ENCODE measurements at regions not wholly inside any gene's neighbourhood (a gene's known extent, or its start where the extent isn't known, plus 50 kb on each side); places are given as distances from the start of the nearest gene placed in this dataset.

DNA sequence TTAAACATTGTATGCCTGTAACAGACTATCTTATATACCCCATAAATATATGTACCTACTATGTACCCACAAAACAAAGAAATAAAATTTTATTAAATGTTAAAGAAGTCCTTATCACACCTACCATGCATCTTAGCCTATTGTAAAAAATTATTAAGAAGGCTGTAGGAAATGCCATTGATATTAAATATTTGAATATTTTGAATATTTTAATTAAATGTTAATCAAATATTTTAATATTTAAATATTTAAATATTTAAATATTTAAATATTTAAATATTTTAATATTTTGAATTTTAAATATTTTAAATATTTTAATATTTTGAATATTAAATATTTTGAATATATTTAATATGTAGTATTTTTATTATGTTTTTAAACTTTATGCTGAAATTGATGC, 331.5 kb upstream of the ATP10B start:
- H3K36me3 ChIP-seq, result no peaks in the 10 kb centered on the region
- no peak overlapping the region for H3K4me3 ChIP-seq
- TF ChIP-seq, protein P1, sequence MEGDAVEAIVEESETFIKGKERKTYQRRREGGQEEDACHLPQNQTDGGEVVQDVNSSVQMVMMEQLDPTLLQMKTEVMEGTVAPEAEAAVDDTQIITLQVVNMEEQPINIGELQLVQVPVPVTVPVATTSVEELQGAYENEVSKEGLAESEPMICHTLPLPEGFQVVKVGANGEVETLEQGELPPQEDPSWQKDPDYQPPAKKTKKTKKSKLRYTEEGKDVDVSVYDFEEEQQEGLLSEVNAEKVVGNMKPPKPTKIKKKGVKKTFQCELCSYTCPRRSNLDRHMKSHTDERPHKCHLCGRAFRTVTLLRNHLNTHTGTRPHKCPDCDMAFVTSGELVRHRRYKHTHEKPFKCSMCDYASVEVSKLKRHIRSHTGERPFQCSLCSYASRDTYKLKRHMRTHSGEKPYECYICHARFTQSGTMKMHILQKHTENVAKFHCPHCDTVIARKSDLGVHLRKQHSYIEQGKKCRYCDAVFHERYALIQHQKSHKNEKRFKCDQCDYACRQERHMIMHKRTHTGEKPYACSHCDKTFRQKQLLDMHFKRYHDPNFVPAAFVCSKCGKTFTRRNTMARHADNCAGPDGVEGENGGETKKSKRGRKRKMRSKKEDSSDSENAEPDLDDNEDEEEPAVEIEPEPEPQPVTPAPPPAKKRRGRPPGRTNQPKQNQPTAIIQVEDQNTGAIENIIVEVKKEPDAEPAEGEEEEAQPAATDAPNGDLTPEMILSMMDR (IDR thresholded peaks at IDR 0.05), result no peak
- TF ChIP-seq POLR2A (IDR thresholded peaks at IDR 0.05), result no peak
- H3K27ac ChIP-seq, result no peak overlapping the region
- H3K4me1 ChIP-seq, result no peaks in the 10 kb centered on the region
- no peaks in the 10 kb centered on the region for H3K27me3 ChIP-seq
- DNase-seq (no peak), ATAC-seq (no peak)
- no peaks in the 10 kb centered on the region for H3K9me3 ChIP-seq
- intact Hi-C loops (cut with DNase I), result no loop called here

DNA sequence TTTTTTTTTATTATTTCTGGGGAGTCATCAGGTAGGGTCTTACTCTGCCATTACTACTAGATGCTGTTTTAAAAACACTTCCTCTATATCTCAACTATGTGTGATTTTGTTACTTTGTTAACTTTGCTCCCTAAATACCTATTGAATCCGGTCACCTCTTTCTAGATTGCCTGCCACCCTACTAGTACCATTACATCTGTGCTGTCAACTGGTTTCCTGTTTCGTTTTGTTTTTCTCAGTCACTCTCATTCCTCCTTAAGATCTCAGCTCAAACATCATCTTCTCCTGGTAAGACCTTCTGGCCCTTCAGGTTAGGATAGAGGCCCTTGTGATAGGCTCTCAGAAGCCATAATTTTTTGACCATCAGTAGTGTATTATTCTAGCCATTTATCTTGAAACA, 324.2 kb upstream of the ATP10B start:
- H3K36me3 ChIP-seq, result no peaks in the 10 kb centered on the region
- 36% methylated on average over 2 of the region's 2 CpGs for WGBS (ENCODE audit: insufficient coverage, low coverage, low lambda C conversion rate, missing lambda C conversion rate)
- no peaks in the 10 kb centered on the region for H3K27me3 ChIP-seq
- DNase-seq, result no peak
- H3K27ac ChIP-seq, result no peak overlapping the region
- no peak for TF ChIP-seq POLR2A (IDR thresholded peaks at IDR 0.05)
- TF ChIP-seq, protein P1 (IDR thresholded peaks at IDR 0.05), result no peak
- H3K4me1 ChIP-seq, result no peaks in the 10 kb centered on the region
- ATAC-seq, result no peak
- intact Hi-C loops (cut with DNase I), result no loop called here
- H3K4me3 ChIP-seq, result no peak overlapping the region
- H3K9me3 ChIP-seq, result no peaks in the 10 kb centered on the region

DNA sequence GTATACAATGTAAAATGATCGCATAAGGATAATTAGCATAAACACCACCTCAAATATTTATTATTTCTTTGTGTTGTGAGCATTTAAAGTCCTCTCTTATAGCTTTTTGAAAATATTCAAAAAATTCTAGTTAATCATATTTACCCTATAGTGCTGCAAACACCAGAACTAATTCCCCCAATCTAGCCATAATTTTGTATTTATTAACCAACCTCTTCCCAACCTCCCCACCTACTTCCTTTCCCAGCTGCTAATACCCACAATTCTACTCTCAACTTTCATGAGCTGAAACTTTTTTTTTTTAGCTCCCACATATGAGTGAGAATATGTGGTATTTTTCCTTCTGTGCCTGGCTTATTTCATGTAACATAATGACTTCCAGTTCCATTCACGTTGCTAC, 317.8 kb upstream of the ATP10B start:
- no peak overlapping the region for H3K27ac ChIP-seq
- H3K9me3 ChIP-seq, result no peaks in the 10 kb centered on the region
- intact Hi-C loops (cut with DNase I), result no loop called here
- H3K4me1 ChIP-seq, result no peaks in the 10 kb centered on the region
- no peaks in the 10 kb centered on the region for H3K36me3 ChIP-seq
- H3K27me3 ChIP-seq, result no peaks in the 10 kb centered on the region
- no peak overlapping the region for H3K4me3 ChIP-seq
- no peak for DNase-seq
- 63% methylated on average over 2 of the region's 2 CpGs for WGBS (ENCODE audit: insufficient coverage, low coverage, low lambda C conversion rate, missing lambda C conversion rate)
- TF ChIP-seq, protein P1 (IDR thresholded peaks at IDR 0.05), result no peak
- no peak for TF ChIP-seq POLR2A (IDR thresholded peaks at IDR 0.05)
- no peak for ATAC-seq

DNA sequence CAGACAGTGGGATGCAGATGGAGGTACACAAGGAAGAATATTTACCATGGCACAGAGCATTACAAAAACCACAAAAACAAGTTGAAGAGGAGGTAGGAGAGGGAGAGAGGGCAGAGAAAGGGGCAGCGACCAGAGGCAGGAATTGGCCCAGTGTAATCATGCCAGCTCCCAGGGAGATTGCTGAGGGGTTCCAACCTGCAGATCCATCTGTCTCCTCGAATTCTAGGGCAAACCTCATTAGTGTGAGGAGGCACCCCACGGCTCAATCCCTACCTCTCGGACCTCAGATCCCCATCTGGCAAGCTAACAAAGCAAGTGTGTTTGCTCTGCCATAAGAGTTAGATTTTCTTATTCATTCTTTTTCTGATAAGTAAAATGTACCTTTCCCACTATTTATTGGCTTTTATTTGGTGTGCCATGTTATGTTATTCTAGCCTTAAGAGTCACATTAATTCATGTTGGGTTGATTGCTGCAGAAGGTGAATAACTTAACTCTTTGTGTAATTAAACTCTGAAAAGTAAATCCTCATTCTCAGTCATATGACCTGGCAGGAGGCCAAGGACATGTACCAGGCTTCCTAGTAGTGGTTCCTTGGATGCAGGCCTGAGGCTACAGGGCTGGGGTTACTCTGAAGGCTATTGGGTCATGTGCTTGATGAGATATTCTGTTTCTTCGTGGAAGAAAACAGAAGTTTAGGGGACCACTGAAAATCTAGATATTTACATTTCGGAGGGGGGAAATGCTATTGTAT, 315.2 kb upstream of the ATP10B start:
- no peaks in the 10 kb centered on the region for H3K36me3 ChIP-seq
- H3K27ac ChIP-seq, result no peak overlapping the region
- TF ChIP-seq POLR2A (IDR thresholded peaks at IDR 0.05), result no peak
- TF ChIP-seq, protein P1 (IDR thresholded peaks at IDR 0.05), result no peak
- H3K4me1 ChIP-seq, result no peaks in the 10 kb centered on the region
- DNase-seq (no peak), ATAC-seq (no peak)
- no peaks in the 10 kb centered on the region for H3K9me3 ChIP-seq
- intact Hi-C loops (cut with DNase I), result no loop called here
- no peaks in the 10 kb centered on the region for H3K27me3 ChIP-seq
- WGBS (ENCODE audit: insufficient coverage, low coverage, low lambda C conversion rate, missing lambda C conversion rate), result 36% methylated on average over 5 of the region's 6 CpGs
- H3K4me3 ChIP-seq, result no peak overlapping the region

All from right lobe of liver (tissue), 6 donors.